Inflammatory macrophage treated with lipopolysaccharide for 1 hour (primary cell): ENCODE measurements at regions not wholly inside any gene's neighbourhood (a gene's known extent, or its start where the extent isn't known, plus 50 kb on each side); places are given as distances from the start of the nearest gene placed in this dataset.

ENCODE experiments used
- DNase-seq, 2 donors: peaks; one replicate each; pipeline ENCODE4 v3.0.0-alpha.2; 2020 to 2022

DNA sequence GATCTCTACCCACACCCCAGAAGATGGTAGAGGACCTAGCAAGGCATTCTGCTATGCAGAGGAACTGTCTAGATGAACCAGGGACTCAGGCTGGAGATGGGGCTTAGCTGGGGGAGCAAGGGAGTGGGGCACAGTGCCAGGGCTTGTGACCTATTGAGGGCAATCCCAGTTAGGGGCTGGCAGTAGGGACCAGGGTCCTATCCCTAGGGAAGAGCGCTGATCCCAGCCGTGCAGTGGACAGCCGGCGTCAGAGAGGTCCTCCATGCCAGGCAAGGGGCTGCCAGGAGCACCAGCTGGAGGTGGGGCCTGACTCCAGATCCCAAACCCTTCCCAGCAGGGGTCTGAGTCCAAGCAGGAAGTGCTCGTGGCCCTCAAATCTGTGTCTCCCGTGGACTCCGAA, 52.7 kb upstream of the NEURL1B start:
- no peak for DNase-seq

DNA sequence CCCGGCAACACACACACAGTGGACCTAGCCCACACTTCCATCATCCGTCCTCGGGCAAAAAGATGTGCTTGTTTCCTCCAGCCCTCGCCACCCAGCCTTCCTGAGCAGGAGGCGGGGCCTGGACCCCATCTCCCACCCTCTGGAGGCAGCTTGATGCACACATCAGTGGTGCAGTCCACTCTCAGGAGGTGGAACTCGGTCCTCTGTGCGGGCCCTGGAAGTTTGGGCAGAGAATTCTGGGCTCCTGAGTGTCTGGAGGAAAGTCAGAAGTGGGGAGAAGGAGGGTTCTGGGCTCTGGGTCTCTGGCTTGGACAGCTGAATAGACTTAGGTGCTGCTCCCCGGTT, 54.0 kb upstream of the NEURL1B start:
- DNase-seq, result no peak

DNA sequence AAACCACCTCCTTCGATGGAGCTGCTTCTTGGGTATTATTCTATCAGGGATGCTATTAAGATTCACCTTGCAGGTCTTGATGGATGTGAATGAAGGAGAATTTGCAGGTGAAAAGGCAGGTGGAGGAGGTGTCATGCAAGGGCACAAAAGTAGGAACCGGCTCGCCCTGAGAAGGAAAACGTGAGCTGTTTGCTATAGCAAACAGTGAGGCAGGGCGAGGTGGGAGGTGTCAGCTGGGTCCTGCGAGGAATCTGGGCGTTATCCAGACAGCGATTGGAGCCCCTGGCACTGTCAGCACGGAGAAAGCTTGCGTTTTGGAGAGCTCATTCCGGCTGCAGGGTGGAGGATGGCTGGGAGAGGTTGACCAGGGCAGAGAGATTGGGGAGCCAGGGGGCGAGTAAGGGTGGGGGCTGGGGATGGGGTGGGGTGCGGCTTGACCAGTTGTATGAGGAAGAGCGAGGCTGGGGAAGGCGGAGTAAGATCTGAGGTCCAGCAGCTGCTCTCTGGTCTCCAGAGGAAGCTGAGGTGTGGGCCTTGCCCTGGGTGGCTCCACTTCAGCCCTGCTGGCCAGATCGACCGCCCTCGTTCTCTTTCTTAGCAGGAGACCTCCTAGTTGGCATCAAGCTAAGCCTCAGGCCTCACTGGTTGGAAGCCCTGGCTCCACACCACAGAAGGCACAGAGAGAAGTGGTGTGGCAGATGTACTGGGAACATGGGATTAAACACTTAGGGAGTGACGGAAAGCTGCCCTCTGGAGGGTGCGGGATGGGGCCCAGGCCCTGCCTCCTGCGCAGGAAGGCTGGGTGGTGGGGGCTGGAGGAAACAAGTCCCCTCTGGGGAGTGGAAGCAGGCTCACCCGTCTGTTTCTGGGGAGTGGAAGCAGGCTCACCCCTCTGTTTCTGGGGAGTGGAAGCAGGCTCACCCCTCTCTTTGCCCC, 54.7 kb upstream of the NEURL1B start:
- no peak for DNase-seq

DNA sequence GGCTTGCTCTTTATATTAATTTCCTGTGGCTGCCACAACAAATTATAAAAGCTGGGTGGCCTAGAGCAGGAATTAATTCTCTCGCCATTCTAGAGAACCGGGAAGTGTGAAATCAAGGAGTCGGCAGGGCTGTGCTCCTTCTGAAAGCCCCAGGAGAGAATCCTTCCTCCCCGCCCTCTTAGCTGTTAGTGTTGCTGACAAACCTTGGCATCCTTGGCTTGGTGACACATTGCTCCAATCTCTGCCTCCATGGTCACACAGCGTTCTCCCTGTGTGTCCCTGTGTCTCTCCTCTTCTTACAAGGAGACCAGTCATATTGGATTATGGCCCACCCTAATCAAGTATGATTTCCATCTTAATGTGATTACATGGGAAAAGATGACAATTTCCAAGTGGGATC, 55.9 kb upstream of the NEURL1B start:
- DNase-seq, result no peak

DNA sequence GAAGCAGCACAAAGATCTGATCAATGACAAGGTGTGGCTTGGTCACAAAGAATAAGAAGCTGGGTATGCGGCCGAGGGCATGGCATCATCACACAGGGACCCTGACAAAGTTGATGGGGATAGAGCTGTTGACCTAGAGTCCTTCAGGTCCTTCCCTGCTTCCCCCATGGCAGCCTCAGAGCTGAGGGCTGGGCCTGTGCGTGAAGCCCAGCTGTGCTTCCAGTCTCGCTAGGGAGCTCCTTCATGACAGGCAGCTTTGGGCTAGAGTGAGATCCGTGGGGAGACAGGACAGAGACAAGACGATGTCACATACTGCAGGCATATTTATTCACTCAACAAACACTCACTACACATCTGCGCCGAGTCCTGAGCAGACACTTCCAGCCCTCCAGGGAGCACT, 56.4 kb upstream of the NEURL1B start:
- DNase-seq, result no peak

DNA sequence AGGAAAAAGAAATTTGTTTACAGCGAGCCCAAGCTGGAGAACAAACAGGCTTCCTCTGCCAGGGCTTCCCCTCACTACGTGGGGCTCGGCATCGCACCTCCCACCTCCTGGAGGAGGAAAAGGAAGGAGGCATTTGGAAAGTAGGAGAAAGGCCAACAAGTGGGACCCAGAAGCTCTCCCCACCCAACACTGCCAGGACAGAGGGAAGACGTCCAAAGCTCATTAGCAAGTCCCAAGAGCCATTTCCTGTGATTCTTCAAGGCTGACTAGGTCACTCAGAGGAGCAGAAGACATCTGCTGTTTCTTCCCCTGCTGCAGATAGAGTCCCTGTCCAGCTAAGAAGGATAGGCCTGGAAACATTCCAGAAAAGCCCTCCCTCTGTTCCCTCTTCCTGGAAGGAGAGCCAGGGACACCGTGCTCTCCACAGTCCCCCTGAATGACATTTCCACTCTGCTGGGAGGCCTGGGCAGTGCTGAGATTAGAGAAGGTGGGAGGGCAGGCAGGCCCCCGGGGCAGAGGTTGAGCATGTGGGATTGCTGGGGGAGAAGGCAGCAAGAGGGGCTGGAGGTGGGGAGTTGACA, 57.0 kb upstream of the NEURL1B start:
- DNase-seq, result peak; percentile 1 to 16

DNA sequence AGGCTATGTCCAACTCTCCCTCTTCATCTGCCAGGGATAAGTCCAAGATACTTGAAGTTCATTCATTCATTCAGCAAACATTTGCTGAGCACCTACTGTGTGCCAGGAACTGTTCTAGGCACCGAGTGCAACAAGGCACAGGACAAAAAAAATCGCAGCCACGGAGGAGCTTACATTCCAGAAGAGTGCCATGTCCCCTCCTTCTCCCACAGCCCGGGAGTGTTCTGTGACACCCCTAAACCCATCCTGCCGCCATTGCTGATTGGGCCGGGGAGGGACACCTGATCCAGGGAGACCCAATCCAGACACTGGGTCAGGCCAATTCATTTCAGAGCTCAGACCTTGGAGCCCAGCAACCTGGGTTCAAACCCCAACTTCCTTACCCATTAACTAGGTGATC, 58.1 kb upstream of the NEURL1B start:
- no peak for DNase-seq

DNA sequence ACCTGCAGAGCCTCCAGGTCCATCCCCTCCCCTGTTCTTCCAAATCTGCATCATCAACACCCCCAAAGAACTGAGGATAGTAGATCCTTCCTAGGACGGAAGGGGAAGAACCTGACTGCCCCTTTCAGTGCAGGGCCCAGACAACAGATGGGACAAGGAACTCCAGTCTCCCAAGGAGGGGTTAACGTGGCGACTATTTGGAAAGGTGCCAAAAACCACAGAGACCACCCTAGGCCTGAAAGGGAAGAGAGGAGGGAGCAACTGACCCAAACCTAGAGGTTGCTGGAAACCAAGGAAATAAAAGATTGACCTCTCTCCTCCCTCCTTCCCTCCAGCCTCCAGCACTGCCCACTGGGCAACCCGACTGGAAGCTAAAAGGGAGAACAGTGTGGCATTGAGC, 59.7 kb upstream of the NEURL1B start:
- no peak for DNase-seq

DNA sequence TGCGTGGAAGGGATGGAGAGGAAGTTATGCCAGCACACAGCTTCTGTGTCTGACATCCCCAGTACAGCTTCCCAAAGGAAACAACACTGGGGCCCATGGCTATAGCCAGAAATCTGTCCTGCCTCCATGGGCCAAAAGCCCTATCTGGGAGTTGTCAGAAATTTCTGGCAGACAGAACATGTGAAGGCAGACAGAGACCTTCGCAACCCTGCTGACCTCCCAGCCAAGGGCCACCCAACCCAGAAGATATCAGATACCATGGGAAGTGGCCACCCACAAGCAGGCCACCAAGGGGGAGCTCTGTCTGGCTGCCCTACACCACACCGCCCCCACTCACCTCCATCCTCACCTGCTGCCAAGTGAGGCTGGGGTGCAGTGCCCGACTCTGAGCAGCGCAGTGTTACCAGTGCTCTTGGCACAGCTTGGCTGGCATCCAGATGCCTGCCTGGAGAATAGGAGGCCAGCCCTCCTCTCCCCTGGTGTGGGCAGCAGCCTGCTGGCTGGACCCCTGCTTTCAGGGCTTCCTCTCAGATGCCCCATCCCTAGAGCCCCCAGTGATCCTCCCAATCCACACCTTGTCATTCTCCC, 61.6 kb upstream of the NEURL1B start:
- DNase-seq, result no peak

DNA sequence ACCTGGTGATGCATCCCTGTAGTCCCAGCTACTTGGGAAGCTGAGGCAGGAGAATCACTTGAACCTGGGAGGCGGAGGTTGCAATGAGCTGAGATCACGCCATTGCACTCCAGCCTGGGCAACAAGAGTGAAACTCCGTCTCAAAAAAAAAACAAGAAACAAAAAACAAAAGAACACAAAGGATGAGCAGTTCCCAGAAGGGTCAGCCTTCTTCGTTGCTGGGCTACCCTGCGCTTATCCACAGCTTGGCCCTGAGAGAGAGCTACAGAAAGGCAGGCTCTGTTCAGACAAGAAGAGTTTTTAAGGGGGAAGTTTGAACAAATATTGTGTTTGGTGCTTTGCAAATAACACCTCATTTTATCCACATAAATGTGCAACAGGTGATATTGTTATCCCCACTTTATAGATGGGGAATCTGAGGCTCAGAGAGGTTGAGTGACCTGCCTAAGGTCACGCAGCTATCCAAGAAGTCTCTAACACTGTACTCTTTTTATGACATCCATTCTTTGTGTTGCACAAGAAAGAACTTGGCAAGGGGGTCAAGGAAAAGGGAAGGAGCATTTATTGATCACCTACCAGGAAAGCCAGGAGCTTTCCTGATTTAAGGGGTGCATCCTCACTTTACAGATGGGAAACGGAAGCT, 63.7 kb upstream of the NEURL1B start:
- no peak for DNase-seq

DNA sequence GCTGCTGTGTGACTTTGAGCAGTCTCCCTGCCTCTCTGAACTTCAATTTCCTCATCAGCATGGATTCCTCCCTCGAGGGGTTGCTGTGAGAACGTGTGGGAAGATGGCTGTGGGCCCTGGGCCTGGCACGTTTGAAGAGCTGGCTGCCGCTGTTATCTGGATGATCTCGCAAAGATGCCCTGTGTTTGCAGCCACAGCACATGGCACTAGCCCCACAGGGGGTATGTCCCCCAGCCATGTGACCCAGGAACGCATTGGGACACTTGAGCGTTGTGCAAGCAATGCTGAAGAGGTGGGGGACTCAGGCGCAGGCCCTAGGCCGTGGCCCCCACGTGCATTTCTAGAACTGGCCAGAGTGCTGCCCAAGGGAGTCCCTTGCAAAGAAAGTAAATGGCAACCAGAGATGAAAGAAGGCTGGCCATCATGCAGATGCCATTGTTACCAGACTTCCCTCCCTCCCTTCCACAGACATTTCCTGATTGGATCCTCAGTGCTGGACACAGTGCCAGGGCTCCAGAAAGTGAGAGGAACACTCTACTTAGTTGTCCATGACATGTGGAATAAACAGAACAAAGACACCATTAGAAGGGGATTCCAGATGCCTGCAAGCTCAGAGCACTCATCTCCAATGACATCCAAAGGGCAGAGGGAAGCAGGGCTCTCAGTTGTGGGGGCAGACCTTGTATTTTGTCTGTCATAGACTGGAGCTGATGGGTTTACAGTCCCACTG, 65.1 kb upstream of the NEURL1B start:
- DNase-seq, result no peak

DNA sequence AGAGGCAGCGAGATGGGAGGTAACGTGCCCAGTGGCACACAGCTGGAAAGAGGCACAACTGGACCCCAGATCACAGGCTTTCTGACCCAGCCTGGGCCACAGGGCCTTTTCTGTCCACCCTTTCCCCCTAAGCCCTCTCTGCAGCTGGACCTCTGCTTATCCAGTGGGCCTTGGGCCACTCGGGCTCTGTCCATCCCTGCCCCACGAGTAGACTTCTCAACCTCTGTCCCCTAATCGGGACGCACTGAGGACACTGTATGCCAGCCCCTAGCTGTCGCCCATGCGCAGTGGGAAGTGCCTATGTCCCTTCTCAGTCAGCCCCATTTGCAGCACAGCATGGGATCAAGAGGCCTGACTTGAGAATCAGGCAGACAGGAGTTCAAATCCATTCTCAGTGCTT, 65.6 kb upstream of the NEURL1B start:
- no peak for DNase-seq

DNA sequence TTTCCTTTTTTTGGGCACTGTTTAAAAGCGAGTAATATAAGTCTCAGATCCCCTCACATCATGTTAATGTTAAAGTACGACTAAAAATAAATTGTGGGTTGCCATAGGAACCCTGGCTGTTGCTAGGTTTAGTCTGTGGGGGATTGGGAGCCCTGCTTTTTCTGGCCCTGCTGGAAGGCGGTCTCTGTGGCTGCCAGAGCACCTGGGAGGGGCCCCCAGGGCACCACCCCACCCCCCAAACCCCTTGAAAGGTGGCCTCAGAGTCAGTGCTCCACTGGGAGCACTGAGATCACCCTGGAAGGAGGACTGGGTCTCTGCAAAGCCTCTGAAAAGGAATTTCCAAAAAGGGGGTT, 66.2 kb upstream of the NEURL1B start:
- DNase-seq, result no peak

DNA sequence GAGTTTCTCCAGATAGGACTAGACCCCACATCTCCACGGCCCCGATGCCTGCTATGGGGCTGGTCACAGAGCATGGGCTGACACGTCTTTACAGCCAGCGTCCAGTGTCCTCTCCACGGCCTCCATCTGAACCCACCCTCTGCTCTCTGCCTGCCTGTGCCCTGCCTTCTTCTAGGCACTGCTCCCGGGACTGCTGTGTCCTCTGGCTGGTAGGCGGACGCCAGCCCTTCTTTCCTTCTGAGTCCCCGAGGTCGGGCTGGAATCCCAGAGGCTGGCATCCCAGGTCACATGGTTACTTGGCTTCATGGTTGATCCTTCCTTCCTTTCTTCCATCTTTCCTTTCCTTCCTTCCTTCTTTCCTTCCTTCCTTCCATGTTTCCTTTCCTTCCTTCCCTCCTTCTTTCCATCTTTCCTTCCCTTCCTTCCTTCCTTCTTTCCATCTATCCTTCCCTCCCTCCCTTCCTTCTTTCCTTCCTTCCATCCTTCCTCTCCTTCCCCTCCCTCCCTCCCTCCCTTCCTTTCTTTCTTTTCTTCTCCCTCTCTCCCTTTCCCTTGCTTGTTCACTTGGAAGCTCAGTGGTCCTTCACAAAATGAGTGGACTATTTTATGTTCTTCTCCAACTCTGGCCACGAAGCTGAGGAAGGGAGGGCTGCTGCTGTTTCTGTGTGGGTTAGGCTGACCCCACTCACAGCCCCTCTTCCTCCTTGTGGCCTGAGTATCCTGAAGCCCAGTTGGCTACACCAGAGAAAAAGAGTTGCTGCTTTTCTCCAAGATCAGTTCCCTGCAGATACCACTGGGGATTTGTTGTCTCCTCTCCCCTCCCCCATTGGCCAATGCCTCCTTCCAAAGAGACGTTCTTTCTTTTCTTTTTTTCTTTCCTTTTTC, 66.8 kb upstream of the NEURL1B start:
- DNase-seq, result no peak

DNA sequence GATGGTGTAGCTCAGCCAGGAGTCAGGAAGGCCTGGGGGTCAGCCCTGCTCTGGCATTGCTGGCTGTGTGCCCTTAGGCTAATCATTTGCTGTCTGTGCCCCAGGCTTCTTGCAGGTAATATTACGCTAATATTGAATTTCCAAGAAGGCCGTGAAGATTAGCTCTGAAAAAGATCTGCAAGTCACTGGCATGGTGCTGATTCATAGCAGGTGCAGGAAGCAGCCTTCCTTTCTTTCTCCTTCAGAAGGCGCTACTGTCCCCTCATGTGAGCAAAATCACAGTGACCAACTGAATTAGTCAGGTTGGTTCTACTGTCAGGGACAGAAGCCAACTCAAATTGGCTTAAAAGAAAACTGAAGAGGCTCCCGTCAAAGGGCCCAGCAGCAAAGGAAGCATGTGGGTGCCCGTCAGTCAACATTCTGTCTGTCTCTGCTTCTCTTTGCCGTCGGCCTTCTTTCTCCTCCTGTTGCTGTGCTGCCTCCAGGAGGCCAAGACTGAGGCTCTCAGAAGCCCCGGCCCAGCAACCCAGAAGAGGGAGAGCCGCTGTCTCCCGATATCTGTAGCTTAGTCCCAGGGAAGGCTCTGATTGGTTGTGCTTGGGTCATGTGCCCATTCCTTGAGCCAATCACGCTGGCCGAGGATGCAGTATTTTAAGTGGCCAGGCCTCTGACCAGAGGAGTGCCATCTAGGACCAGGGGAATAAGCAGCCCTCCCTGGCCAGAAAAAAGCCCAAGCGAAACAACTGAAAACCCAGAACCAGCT, 67.8 kb upstream of the NEURL1B start:
- no peak for DNase-seq

DNA sequence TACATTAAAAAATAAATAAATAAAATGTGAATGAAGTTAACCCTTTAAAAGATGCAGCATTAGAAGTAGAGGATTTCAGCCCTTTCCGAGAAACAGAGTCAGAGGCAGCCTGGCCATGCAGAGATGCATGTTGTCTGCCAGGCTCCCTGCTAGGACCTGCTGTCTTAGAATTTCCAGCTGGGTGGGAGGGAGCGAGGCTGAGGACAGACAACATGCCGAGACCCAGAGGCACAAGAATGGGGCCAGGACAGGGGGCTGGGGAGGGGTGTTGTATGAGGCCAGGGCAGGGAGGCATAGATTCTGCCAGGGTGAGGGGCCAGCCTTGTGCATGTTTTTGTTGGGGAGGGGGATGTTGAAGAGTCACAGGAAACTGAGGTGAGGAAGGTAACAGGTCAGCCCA, 68.6 kb upstream of the NEURL1B start:
- DNase-seq, result no peak

DNA sequence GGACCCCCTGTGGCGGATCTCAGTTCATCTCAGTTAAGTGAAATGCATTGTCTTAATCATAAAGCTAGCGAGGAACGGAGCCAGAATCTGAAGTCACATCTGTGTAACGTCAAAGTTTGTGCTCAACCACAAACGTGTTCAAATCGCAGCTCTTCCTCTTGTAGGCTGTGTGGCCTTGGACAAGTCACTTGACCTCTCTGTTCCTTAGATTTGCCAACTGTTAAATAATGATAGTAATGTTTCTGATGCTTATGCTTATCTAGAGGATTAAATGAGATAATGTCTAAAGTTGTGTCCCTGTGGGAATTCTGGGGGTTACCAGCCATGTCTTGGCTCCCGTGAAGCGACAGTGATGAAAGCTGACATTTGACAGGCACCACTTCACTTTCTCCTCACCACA, 69.2 kb upstream of the NEURL1B start:
- DNase-seq, result no peak

DNA sequence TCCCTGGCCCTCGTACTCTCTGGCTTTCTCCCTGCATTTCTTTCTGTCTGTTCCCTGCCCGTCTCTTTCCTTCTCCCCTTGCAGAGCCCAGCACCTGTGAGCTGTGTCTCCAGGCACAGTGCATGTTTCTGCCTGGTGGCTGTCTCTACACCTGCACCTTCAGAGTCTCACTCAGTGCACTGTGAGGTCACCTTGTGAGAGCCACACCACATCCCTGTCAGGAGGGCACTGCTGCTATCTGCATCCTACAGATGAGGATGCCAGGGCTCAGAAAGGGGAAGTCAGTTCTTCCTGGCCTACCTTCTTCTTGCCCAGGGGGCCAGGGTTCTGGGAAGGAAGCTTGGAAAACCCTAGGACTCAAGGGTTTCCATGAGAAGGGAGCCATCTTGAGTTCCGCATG, 69.7 kb upstream of the NEURL1B start:
- no peak for DNase-seq

DNA sequence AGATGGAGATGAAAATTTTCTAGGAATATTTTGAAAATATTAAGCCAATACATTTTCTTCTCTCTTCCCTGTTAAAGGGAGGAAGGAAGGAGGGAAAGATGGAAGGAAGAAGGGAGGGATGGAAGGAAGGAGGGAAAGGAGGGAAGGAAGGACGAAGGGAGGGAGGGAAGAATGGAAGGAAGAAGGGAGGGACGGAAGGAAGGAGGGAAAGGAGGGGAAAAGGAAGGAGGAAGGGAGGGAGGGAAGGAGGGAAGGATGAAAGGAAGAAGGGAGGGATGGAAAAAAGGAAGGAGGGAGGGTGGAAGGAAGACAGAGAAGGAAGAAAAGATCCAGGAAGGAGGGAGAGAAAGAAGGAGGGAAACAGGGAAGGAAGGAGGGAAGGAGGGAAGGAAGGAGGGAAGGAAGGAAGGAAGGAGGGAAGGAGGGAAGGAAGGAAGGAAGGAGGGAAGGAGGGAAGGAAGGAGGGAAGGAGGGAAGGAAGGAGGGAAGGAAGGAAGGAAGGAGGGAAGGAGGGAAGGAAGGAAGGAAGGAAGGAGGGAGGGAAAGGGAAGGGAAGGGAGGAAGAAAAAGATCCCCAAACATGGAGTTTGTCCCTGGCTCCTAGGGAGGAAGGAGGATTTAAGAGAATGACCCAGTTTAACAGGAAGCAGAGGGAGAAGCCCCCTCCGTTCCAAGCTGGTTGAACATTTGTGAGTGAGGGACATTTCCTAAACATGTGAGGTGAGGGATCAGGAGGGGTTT, 70.3 kb upstream of the NEURL1B start:
- no peak for DNase-seq

DNA sequence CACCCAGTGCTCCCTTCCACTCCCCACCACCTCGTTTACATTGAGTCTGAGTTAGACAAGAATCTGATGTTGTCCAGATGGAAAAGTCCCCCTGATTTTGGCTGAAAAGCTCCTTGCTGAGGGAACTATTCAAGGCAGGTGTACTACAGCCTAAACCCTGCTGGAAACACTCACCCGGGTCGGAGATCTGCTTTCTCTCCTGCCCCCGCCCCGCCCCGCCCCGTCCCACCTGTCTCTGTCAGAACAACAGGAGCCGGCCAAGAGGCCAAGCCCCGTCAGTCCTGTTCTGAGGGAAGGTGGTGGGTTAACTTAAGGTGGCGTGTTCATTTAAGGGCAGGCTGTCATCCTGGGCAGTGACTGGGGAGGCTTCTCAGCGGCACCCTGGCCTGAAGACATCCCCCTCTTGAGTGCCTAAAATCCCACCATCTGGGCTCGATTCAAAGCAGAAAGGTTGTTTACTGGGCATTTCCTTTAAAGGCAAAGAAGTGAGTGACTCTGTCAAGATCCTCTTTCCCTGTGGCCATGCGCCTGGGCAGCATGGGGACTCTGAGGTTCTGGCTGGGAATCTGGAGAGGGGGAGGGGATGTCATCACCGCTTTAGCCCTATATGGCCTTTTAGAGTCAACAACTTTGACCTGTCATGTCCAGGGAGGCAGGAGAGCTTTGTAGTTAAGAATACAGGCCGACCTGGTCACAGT, 71.1 kb upstream of the NEURL1B start:
- no peak for DNase-seq
